Heart left ventricle (tissue), 13 donors: ENCODE measurements at regions not wholly inside any gene's neighbourhood (a gene's known extent, or its start where the extent isn't known, plus 50 kb on each side); places are given as distances from the start of the nearest gene placed in this dataset.

Experiments used
- CTCF ChIP-seq, 12 donors: fragments of 200-600 bp; sonication (generic) in 4 of 12; IDR thresholded peaks; one replicate each; pipeline versions ENCODE4 v1.5.0 to v1.8.0; 2018 to 2022; ENCODE audit warnings: antibody characterized with exemption in 12 of 12, mild to moderate bottlenecking in 5 of 12
- POLR2A ChIP-seq, 2 donors: fragments of 450-650 bp; IDR thresholded peaks; one replicate each; pipeline ENCODE4 v1.6.1; 2017; ENCODE audit warnings: antibody characterized with exemption in 2 of 2, mild to moderate bottlenecking in 2 of 2, moderate library complexity in 2 of 2
- donor health status: ischemic (EF 13 %, LVEDD 7.1; RV severe dilation, severe dysfunction).
- donor health status: DM: no; HTN: yes; CAD: no.
- donor health status: DM: no; HTN: no; CAD: no.
- donor health status: ischemic (EF 25% LVEDD 6.9; RV normal size, moderate dysfunction).
- donor health status: ischemic (EF 25% LVEDD 5.7; RV mildly dilated, moderate dysfunction).
- donor health status: ischemic (EF 35%, LVEDD 5.7; RV mildly dilated, moderate dysfunction).
- donor health status: nonischemic (EF 11% LVEDD 7.7; RV severe dilation, severe dysfunction).
- donor health status: DM: yes; HTN: yes; CAD: no.
- donor health status: PGD.
- donor health status: ischemic (EF 29% LVEDD 5.4; RV normal size, mild dysfunction).
- donor health status: nonischemic (EF 23%, LVEDD 6.1; RV moderate dilation, normal function).

GRCh38 chr10:57790703-57791102 is 477.0 kb downstream of the IPMK start:
- TF ChIP-seq CTCF (IDR thresholded peaks at IDR 0.05), result no peak
- no peak for TF ChIP-seq POLR2A (IDR thresholded peaks at IDR 0.05)
